ENCODE measurements at regions not wholly inside any gene's neighbourhood (a gene's known extent, or its start where the extent isn't known, plus 50 kb on each side); places are given as distances from the start of the nearest gene placed in this dataset.

DNA sequence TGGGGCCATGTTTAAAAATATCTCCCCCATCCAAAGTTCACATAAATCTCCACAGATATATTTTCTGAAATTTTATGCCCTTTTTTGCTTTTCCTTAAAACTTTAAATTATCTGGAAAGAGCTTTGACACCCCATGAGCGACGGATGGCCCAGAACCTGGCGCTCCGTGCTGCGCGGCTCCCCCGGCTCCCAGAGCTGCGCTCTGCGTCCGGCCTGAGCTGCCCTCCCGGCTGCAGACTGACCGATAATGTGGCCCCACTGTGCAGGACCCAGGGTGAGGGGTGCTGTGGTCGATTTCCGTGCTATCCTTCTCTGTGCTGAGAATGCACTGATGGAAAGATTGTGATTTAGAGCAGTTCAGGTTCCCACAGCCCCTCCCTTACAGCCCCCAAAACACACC is 292.3 kb upstream of the IRX4 start:
- Histone ChIP-seq H3K4me1 (ENCODE audit: control insufficient read depth in 2 of 2, insufficient read depth in 2 of 2, low read length in 2 of 2) (no peaks in the 10 kb centered on the region), H3K36me3 (ENCODE audit: control insufficient read depth in 2 of 2, insufficient read depth in 2 of 2, low read length in 1 of 2) (no peaks in the 10 kb centered on the region), H3K27me3 (ENCODE audit: control insufficient read depth in 2 of 2, insufficient read depth in 1 of 2, low read length in 1 of 2) (peaks cover 0 to 8% of the 10 kb centered on the region in 2 donors), H3K9me3 (ENCODE audit: control insufficient read depth in 2 of 2, insufficient read depth in 1 of 2, low read length in 1 of 2) (no peaks in the 10 kb centered on the region), H3K4me3 (ENCODE audit: low read length in 2 of 2) (no peak overlapping the region), H3K27ac (ENCODE audit: low read depth in 1 of 2, low read length in 1 of 2) (no peak overlapping the region)
- no peak for DNase-seq (ENCODE audit: low read depth in 6 of 9, low spot score in 9 of 9)
- WGBS = 88% methylated on average over 14 of the region's 14 CpGs

DNA sequence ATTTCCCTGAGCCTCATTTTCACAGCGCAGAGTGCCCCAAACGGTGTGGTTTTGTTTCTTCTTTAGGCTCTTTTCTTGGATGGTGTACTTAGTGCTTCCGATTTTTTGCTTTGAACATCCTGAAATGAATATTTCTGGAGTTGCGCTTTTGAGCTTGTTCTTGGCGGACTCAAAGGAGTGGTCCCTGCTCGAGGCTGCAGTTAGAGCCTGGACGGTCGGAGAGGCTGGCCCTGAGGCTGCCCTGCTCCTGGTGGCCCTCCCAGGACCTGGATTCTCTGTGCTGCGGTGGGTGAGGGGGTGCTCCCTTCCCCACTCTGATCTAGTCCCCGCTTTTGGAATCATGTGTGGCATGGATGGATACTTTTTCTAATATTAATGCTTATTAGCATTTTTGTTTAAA is 291.8 kb upstream of the IRX4 start:
- Histone ChIP-seq H3K27ac (ENCODE audit: low read depth in 1 of 2, low read length in 1 of 2) (no peak overlapping the region), H3K9me3 (ENCODE audit: control insufficient read depth in 2 of 2, insufficient read depth in 1 of 2, low read length in 1 of 2) (no peaks in the 10 kb centered on the region), H3K4me1 (ENCODE audit: control insufficient read depth in 2 of 2, insufficient read depth in 2 of 2, low read length in 2 of 2) (no peaks in the 10 kb centered on the region), H3K4me3 (ENCODE audit: low read length in 2 of 2) (no peak overlapping the region), H3K27me3 (ENCODE audit: control insufficient read depth in 2 of 2, insufficient read depth in 1 of 2, low read length in 1 of 2) (peaks cover 0 to 8% of the 10 kb centered on the region in 2 donors), H3K36me3 (ENCODE audit: control insufficient read depth in 2 of 2, insufficient read depth in 2 of 2, low read length in 1 of 2) (no peaks in the 10 kb centered on the region)
- 77% methylated on average over 10 of the region's 10 CpGs for WGBS
- no peak for DNase-seq (ENCODE audit: low read depth in 6 of 9, low spot score in 9 of 9)

DNA sequence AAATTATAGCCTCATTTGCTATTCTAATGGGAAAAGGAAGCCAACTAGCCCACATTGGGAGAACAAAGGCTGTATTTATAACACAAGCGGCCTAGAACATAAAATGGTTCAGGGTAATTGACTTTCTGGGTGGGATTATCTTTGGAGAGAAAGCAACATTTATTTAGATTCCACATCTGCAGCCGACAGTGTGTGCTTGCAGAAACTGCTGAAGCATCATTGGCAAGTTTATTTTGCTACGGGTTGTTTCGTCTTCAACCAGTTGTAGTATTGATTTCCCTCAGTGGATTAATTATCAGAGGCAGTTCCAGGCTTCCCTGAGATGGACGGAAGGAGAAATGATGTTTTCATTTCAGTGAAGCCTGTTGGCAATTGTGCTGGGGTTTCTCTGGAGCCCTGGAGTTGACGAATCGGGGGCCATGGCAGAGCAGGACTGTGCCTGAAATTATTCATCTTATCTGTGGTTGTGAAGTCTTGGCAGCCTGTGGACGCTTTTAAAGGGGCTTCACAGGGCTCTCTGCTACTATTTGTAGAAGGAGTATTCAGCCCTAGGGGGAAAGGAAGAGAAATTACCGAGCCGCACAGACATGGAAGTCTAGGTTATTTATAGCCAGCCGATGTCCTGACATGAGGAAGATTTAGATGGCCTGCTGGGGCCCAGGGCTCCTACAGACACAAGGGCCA is 290.6 kb upstream of the IRX4 start:
- Histone ChIP-seq H3K36me3 (ENCODE audit: control insufficient read depth in 2 of 2, insufficient read depth in 2 of 2, low read length in 1 of 2) (no peaks in the 10 kb centered on the region), H3K27me3 (ENCODE audit: control insufficient read depth in 2 of 2, insufficient read depth in 1 of 2, low read length in 1 of 2) (peaks cover 0 to 8% of the 10 kb centered on the region in 2 donors), H3K4me3 (ENCODE audit: low read length in 2 of 2) (no peak overlapping the region), H3K27ac (ENCODE audit: low read depth in 1 of 2, low read length in 1 of 2) (no peak overlapping the region), H3K9me3 (ENCODE audit: control insufficient read depth in 2 of 2, insufficient read depth in 1 of 2, low read length in 1 of 2) (no peaks in the 10 kb centered on the region), H3K4me1 (ENCODE audit: control insufficient read depth in 2 of 2, insufficient read depth in 2 of 2, low read length in 2 of 2) (no peaks in the 10 kb centered on the region)
- no peak for DNase-seq (ENCODE audit: low read depth in 6 of 9, low spot score in 9 of 9)
- WGBS = 48% methylated on average over 11 of the region's 11 CpGs

DNA sequence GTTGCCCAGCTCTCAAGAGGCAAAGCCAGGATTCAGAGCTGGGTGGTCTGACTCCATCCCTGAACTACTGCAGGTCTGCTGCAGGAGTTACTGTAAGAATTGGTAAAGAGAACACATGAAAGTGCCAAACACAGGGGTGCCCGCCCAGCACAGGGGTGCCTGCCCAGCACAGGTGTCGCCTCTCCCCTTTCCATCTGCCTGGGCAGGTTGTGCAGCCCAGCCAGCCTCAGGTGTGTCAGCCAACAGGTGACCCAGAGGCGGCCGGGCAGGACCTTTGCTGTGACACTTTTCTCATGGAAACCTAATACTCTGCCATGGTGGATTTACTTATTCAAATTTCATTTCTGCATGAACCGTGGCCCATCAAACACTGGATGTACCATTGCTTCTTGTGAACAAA is 289.7 kb upstream of the IRX4 start:
- H3K4me3 ChIP-seq (ENCODE audit: low read length in 2 of 2) = no peak overlapping the region
- DNase-seq (ENCODE audit: low read depth in 6 of 9, low spot score in 9 of 9) = no peak
- no peaks in the 10 kb centered on the region for H3K9me3 ChIP-seq (ENCODE audit: control insufficient read depth in 2 of 2, insufficient read depth in 1 of 2, low read length in 1 of 2)
- H3K36me3 ChIP-seq (ENCODE audit: control insufficient read depth in 2 of 2, insufficient read depth in 2 of 2, low read length in 1 of 2) = no peaks in the 10 kb centered on the region
- H3K27ac ChIP-seq (ENCODE audit: low read depth in 1 of 2, low read length in 1 of 2) = no peak overlapping the region
- peaks cover 0 to 8% of the 10 kb centered on the region in 2 donors for H3K27me3 ChIP-seq (ENCODE audit: control insufficient read depth in 2 of 2, insufficient read depth in 1 of 2, low read length in 1 of 2)
- 85% methylated on average over 5 of the region's 5 CpGs for WGBS
- no peaks in the 10 kb centered on the region for H3K4me1 ChIP-seq (ENCODE audit: control insufficient read depth in 2 of 2, insufficient read depth in 2 of 2, low read length in 2 of 2)

DNA sequence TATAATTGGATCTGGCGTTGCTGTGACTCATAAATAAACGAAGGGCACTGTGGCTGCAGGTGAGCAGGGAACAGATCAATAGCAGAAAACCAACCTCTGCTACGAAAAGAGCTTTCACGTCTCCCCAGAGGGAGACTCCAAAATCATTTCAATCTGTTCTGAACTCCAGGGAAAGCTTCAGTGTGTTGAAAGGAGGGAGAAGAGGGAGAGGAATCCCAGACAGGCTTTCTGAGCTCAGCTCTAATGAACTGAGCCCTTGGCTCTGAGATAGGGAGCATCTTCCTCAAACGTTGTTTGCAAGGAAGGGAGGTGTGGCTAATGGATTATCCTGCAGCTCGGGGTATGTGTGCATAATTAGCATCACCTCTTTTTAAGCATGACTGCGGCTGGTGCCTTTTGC is 288.0 kb upstream of the IRX4 start:
- Histone ChIP-seq H3K27me3 (ENCODE audit: control insufficient read depth in 2 of 2, insufficient read depth in 1 of 2, low read length in 1 of 2) (peaks cover 0 to 8% of the 10 kb centered on the region in 2 donors), H3K36me3 (ENCODE audit: control insufficient read depth in 2 of 2, insufficient read depth in 2 of 2, low read length in 1 of 2) (no peaks in the 10 kb centered on the region), H3K4me1 (ENCODE audit: control insufficient read depth in 2 of 2, insufficient read depth in 2 of 2, low read length in 2 of 2) (no peaks in the 10 kb centered on the region), H3K4me3 (ENCODE audit: low read length in 2 of 2) (no peak overlapping the region), H3K27ac (ENCODE audit: low read depth in 1 of 2, low read length in 1 of 2) (no peak overlapping the region), H3K9me3 (ENCODE audit: control insufficient read depth in 2 of 2, insufficient read depth in 1 of 2, low read length in 1 of 2) (no peaks in the 10 kb centered on the region)
- DNase-seq (ENCODE audit: low read depth in 6 of 9, low spot score in 9 of 9) = no peak
- 65% methylated on average over 7 of the region's 7 CpGs for WGBS

DNA sequence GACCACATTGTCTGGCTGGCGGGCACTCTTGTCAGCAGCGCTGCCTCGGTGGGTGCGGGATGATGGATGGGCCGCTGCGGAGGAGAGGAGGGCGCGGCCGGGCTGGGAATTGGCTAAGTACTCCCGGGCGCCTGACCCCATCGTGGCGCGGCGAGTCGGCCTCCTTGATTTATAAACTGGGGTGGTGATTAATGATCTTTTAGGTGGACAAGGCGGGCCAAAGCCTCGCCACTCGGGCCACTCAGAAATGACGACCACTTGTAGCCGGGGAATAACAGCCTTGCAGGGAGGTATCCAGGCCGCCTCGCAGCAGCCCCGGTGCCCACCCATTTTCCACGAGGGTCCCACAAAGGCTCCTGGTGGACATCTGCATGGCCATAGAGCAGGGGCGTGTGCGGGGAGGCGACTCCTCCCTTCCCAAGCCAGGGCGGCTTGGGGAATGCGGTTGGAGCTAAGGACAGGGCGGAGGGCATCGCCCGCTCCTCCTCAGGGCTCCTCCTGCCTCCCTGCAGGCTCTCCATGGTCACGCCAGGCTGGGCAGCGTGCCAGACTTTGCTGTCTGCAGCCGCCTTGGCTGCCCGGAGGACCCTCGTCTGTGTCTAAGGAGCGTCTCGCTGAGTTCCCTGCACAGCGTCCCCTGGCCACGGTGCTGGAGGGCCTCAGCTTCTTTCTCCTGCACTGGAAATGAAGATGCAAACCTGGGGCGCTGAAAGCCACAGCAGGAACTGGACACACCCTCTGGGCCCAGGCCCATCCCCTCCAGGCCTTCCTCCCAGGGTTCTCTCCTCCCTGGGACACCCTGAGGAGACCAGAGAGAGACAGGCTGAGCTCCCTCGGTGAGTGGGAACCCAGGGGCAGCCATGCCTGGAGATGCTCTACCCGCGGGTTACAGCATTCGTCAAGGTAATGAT is 287.4 kb upstream of the IRX4 start:
- Histone ChIP-seq H3K9me3 (ENCODE audit: control insufficient read depth in 2 of 2, insufficient read depth in 1 of 2, low read length in 1 of 2) (no peaks in the 10 kb centered on the region), H3K27me3 (ENCODE audit: control insufficient read depth in 2 of 2, insufficient read depth in 1 of 2, low read length in 1 of 2) (peaks cover 0 to 8% of the 10 kb centered on the region in 2 donors), H3K36me3 (ENCODE audit: control insufficient read depth in 2 of 2, insufficient read depth in 2 of 2, low read length in 1 of 2) (no peaks in the 10 kb centered on the region), H3K27ac (ENCODE audit: low read depth in 1 of 2, low read length in 1 of 2) (no peak overlapping the region), H3K4me1 (ENCODE audit: control insufficient read depth in 2 of 2, insufficient read depth in 2 of 2, low read length in 2 of 2) (no peaks in the 10 kb centered on the region), H3K4me3 (ENCODE audit: low read length in 2 of 2) (no peak overlapping the region)
- DNase-seq (ENCODE audit: low read depth in 6 of 9, low spot score in 9 of 9) = no peak
- WGBS = 86% methylated on average over 47 of the region's 47 CpGs

DNA sequence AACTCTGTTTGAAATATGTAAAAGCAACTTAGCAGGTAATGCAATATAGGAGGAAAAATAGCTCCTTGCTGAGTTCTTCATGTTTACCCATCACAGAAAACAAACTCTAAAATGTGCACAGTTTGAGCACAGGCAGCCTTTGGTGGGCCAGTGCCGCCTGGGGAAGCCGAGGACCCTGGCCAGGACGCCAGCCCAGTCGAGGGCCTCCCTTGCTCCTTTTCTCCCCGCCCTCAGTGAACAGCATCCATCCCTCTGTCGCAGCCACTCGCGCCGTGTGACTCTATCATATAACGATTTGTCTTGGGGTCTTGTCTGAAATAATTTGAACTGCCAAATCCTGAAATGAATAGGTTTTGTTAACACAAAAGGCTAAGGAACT is 286.7 kb upstream of the IRX4 start:
- H3K27me3 ChIP-seq (ENCODE audit: control insufficient read depth in 2 of 2, insufficient read depth in 1 of 2, low read length in 1 of 2) = peaks cover 0 to 5% of the 10 kb centered on the region in 2 donors
- no peaks in the 10 kb centered on the region for H3K4me1 ChIP-seq (ENCODE audit: control insufficient read depth in 2 of 2, insufficient read depth in 2 of 2, low read length in 2 of 2)
- H3K9me3 ChIP-seq (ENCODE audit: control insufficient read depth in 2 of 2, insufficient read depth in 1 of 2, low read length in 1 of 2) = no peaks in the 10 kb centered on the region
- no peak for DNase-seq (ENCODE audit: low read depth in 6 of 9, low spot score in 9 of 9)
- no peak overlapping the region for H3K27ac ChIP-seq (ENCODE audit: low read depth in 1 of 2, low read length in 1 of 2)
- H3K4me3 ChIP-seq (ENCODE audit: low read length in 2 of 2) = no peak overlapping the region
- H3K36me3 ChIP-seq (ENCODE audit: control insufficient read depth in 2 of 2, insufficient read depth in 2 of 2, low read length in 1 of 2) = no peaks in the 10 kb centered on the region
- 90% methylated on average over 10 of the region's 10 CpGs for WGBS

DNA sequence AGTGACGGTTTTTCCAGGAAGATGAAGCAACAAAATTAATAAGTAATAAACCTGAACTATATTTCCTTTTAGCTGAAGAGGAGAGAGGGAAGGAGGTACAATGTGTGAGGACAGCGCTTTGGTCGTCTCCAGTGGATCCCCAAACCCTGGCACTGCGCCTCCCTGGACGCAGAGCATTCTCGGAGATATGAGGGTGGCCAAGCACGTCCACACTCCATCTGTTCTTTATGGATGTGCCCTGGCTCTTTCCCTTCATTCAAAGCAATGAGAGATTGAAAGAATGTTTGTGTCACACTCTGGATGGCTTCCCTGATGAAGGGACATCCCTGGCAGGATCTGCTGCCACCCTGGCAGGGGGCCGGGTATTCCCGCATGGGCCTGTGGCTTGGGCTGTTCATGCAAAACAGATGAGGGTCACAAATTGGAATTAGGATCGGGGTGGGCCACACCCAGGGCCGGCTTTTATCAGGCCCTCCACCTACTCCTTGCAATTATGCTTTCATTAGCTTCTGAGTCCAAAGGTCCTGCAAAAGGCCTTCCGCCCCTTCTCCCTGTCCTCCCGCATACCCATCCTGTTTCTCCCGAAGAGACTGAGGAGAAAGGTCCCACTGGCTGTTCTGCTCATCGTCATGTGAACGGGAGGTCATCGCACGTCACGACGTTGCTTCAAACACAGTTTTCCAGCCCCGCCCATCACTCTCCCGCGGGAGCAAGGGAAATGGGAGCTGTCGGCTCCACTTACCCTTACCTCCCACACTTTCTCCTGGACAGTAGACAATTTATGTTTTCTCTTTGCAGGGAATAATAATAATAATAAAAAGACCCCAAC is 286.1 kb upstream of the IRX4 start:
- no peak overlapping the region for H3K4me3 ChIP-seq (ENCODE audit: low read length in 2 of 2)
- no peak for DNase-seq (ENCODE audit: low read depth in 6 of 9, low spot score in 9 of 9)
- H3K4me1 ChIP-seq (ENCODE audit: control insufficient read depth in 2 of 2, insufficient read depth in 2 of 2, low read length in 2 of 2) = no peaks in the 10 kb centered on the region
- no peak overlapping the region for H3K27ac ChIP-seq (ENCODE audit: low read depth in 1 of 2, low read length in 1 of 2)
- H3K36me3 ChIP-seq (ENCODE audit: control insufficient read depth in 2 of 2, insufficient read depth in 2 of 2, low read length in 1 of 2) = no peaks in the 10 kb centered on the region
- H3K9me3 ChIP-seq (ENCODE audit: control insufficient read depth in 2 of 2, insufficient read depth in 1 of 2, low read length in 1 of 2) = no peaks in the 10 kb centered on the region
- WGBS = 83% methylated on average over 24 of the region's 24 CpGs
- H3K27me3 ChIP-seq (ENCODE audit: control insufficient read depth in 2 of 2, insufficient read depth in 1 of 2, low read length in 1 of 2) = peaks cover 0 to 4% of the 10 kb centered on the region in 2 donors

DNA sequence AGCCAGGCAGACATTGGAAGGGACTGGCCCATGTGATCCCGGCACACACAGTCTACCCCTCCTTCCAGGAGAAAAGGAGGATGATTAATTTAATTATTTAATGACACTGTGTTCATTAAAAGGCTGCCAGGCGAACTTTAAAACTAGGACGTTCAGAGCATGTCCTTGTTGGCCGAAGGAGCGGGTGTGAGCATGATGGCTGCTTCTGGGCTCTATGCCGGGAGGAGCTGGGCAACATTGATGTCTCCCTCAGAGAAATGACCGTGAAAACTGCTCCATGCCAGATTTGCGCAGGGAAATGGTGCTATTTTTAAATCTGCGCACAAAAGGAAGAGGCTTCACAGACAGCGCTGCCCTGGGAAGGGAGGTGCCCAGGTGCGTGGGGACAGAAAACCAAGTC is 284.9 kb upstream of the IRX4 start:
- H3K4me3 ChIP-seq (ENCODE audit: low read length in 2 of 2) = no peak overlapping the region
- H3K27me3 ChIP-seq (ENCODE audit: control insufficient read depth in 2 of 2, insufficient read depth in 1 of 2, low read length in 1 of 2) = peaks cover 0 to 4% of the 10 kb centered on the region in 2 donors
- H3K27ac ChIP-seq (ENCODE audit: low read depth in 1 of 2, low read length in 1 of 2) = no peak overlapping the region
- H3K36me3 ChIP-seq (ENCODE audit: control insufficient read depth in 2 of 2, insufficient read depth in 2 of 2, low read length in 1 of 2) = no peaks in the 10 kb centered on the region
- H3K4me1 ChIP-seq (ENCODE audit: control insufficient read depth in 2 of 2, insufficient read depth in 2 of 2, low read length in 2 of 2) = no peaks in the 10 kb centered on the region
- WGBS = 96% methylated on average over 11 of the region's 11 CpGs
- DNase-seq (ENCODE audit: low read depth in 6 of 9, low spot score in 9 of 9) = no peak
- no peaks in the 10 kb centered on the region for H3K9me3 ChIP-seq (ENCODE audit: control insufficient read depth in 2 of 2, insufficient read depth in 1 of 2, low read length in 1 of 2)

All from thymus (tissue), 11 donors.